HL-60 (cell line): ENCODE measurements at regions not wholly inside any gene's neighbourhood (a gene's known extent, or its start where the extent isn't known, plus 50 kb on each side); places are given as distances from the start of the nearest gene placed in this dataset.

ENCODE experiments used
- DNase-seq, 2 experiments: peaks; one replicate each; pipeline ENCODE4 v3.0.0-alpha.2; 2010 to 2020; ENCODE audit warnings: low read depth in 1 of 2, low spot score in 1 of 2
- H3K27ac ChIP-seq: fragments of 250-450 bp; sonication (Bioruptor Pico); replicated peaks from 2 replicates; pipeline ENCODE4 v1.5.1; 2020; ENCODE audit warnings: mild to moderate bottlenecking, moderate library complexity
- H3K27me3 ChIP-seq: fragments of 250-450 bp; sonication (Bioruptor Pico); 2 replicates; pipeline ENCODE4 v1.5.1; 2021; ENCODE audit warnings: mild to moderate bottlenecking, moderate library complexity; ENCODE audit not compliant: insufficient read depth, poor library complexity, severe bottlenecking
- H3K4me3 ChIP-seq: replicated peaks from 2 replicates; pipeline ENCODE4 v1.5.1; 2011; ENCODE audit warnings: mild to moderate bottlenecking, control low read depth, low read length; ENCODE audit not compliant: insufficient read depth
- GABPA ChIP-seq: IDR thresholded peaks from 2 replicates; pipeline ENCODE4 v1.6.1; 2012; ENCODE audit warnings: low read depth
- POLR2AphosphoS5 ChIP-seq: IDR thresholded peaks from 2 replicates; pipeline ENCODE4 v1.6.1; 2012; ENCODE audit warnings: low read depth
- SPI1 ChIP-seq: IDR thresholded peaks from 2 replicates; pipeline ENCODE4 v1.6.1; 2012; ENCODE audit warnings: low read depth, mild to moderate bottlenecking, borderline replicate concordance
- TF ChIP-seq, protein P1 (sequence below): IDR thresholded peaks from 2 replicates; pipeline ENCODE4 v1.6.1; 2012; ENCODE audit warnings: low read depth; ENCODE audit not compliant: insufficient replicate concordance
- TF ChIP-seq, protein P2 (sequence below): IDR thresholded peaks from one replicate; pipeline ENCODE4 v1.5.1; 2011; ENCODE audit warnings: low read length, control low read depth, inconsistent platforms; ENCODE audit not compliant: insufficient read depth

DNA sequence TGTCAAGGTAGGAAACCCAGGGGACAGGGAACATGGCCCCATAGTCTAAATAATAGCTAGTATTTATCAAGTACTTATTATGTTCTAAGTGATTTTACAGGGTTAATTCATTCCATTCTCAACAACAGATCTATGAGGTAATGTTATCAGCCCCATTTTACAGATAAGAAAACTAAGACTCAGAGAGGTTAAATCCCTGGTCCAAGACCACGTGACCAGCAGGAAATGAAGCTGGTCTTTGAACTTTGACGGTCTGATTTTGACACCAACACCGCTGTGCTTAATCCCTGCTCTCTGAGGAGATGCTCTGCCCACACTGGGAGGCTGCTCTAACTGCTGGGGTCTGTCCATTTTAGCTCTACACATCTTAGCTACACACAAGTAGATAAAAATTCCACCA lies 253.5 kb downstream of the SPTSSA start:
- no peak for DNase-seq
- Histone ChIP-seq H3K27me3 (peaks cover 2% of the 10 kb centered on the region), H3K4me3 (no peak overlapping the region), H3K27ac (no peak overlapping the region)
- TF ChIP-seq SPI1 (no peak), GABPA (no peak), POLR2AphosphoS5 (no peak)
- TF ChIP-seq, protein P1, sequence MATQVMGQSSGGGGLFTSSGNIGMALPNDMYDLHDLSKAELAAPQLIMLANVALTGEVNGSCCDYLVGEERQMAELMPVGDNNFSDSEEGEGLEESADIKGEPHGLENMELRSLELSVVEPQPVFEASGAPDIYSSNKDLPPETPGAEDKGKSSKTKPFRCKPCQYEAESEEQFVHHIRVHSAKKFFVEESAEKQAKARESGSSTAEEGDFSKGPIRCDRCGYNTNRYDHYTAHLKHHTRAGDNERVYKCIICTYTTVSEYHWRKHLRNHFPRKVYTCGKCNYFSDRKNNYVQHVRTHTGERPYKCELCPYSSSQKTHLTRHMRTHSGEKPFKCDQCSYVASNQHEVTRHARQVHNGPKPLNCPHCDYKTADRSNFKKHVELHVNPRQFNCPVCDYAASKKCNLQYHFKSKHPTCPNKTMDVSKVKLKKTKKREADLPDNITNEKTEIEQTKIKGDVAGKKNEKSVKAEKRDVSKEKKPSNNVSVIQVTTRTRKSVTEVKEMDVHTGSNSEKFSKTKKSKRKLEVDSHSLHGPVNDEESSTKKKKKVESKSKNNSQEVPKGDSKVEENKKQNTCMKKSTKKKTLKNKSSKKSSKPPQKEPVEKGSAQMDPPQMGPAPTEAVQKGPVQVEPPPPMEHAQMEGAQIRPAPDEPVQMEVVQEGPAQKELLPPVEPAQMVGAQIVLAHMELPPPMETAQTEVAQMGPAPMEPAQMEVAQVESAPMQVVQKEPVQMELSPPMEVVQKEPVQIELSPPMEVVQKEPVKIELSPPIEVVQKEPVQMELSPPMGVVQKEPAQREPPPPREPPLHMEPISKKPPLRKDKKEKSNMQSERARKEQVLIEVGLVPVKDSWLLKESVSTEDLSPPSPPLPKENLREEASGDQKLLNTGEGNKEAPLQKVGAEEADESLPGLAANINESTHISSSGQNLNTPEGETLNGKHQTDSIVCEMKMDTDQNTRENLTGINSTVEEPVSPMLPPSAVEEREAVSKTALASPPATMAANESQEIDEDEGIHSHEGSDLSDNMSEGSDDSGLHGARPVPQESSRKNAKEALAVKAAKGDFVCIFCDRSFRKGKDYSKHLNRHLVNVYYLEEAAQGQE = no peak
- TF ChIP-seq, protein P2, sequence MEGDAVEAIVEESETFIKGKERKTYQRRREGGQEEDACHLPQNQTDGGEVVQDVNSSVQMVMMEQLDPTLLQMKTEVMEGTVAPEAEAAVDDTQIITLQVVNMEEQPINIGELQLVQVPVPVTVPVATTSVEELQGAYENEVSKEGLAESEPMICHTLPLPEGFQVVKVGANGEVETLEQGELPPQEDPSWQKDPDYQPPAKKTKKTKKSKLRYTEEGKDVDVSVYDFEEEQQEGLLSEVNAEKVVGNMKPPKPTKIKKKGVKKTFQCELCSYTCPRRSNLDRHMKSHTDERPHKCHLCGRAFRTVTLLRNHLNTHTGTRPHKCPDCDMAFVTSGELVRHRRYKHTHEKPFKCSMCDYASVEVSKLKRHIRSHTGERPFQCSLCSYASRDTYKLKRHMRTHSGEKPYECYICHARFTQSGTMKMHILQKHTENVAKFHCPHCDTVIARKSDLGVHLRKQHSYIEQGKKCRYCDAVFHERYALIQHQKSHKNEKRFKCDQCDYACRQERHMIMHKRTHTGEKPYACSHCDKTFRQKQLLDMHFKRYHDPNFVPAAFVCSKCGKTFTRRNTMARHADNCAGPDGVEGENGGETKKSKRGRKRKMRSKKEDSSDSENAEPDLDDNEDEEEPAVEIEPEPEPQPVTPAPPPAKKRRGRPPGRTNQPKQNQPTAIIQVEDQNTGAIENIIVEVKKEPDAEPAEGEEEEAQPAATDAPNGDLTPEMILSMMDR = no peak

DNA sequence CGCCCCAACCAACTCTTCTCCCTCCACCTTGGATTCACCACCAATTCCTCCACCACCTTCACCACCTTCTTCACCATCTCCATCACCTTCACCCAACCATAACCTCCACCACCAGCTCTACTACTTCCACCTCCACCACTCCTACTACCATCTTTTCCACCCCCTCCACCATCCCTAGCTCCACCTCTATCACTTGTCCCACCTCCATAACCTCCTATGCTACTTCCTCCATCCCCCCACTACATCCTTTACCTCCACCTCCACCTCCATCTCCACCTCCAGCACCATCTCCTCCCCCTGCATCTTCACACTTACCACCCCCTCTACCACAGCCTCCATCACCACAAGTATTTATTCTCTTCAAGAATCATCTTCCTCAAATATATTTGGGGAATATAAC lies 254.9 kb upstream of the EGLN3 start:
- TF ChIP-seq, protein P1 = no peak
- no peak for TF ChIP-seq SPI1
- TF ChIP-seq POLR2AphosphoS5 = no peak
- TF ChIP-seq GABPA = no peak
- TF ChIP-seq, protein P2 = no peak
- no peak for DNase-seq
- H3K27me3 ChIP-seq = peaks cover 2% of the 10 kb centered on the region
- no peak overlapping the region for H3K4me3 ChIP-seq
- H3K27ac ChIP-seq = no peak overlapping the region

DNA sequence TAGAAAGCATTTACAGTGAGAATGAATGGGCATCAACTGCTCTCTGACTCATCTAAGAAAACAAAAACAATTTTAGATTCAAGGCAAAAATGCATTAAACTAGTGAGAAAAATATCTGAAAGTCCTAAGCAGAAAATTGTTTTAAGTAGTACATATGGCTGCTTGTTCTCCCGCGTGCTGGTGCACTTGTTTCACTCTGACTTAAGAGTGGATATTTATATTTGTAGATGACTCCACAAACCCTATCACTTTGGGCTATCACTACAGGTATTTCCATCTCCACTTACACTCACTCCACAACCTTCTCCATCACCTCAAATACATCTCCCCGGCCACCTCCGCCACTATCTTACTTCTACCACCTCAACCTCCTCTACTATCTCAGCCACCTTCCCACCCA lies 253.9 kb upstream of the EGLN3 start:
- TF ChIP-seq, protein P2 = no peak
- TF ChIP-seq, protein P1 = no peak
- TF ChIP-seq SPI1 (no peak), POLR2AphosphoS5 (no peak), GABPA (no peak)
- Histone ChIP-seq H3K27ac (no peak overlapping the region), H3K4me3 (no peak overlapping the region), H3K27me3 (peaks cover 2% of the 10 kb centered on the region)
- DNase-seq = no peak
